WTC11 (cell line): ENCODE measurements at regions not wholly inside any gene's neighbourhood (a gene's known extent, or its start where the extent isn't known, plus 50 kb on each side); places are given as distances from the start of the nearest gene placed in this dataset.

Source experiments
- ATAC-seq: fragments of 200-7000 bp; cut with Tn5 transposase; 2 replicates; pipeline ENCODE4 v1.10.0; 2021; ENCODE audit warnings: mild to moderate bottlenecking, moderate library complexity
- CTCF ChIA-PET: fragments of 300-600 bp; sonication (Branson Sonifier 250); formaldehyde crosslinking; loops from one replicate; lab custom pipeline; 2021; ENCODE audit warnings: antibody characterized with exemption; lab: Charles Lee
- POLR2A ChIA-PET: fragments of 350-600 bp; sonication (Branson Sonifier 250); formaldehyde crosslinking; loops from one replicate; lab custom pipeline; 2021; ENCODE audit warnings: antibody characterized with exemption; lab: Charles Lee
- DNase-seq: peaks from one replicate; pipeline ENCODE4 v3.0.0; 2021; ENCODE audit warnings: low spot score
- H3K27ac Mint-ChIP-seq: 2 replicates; pipeline ENCODE4 v1.8.0; 2021; ENCODE audit warnings: mixed read lengths
- H3K27me3 Mint-ChIP-seq: 2 replicates; pipeline ENCODE4 v1.8.0; 2021; ENCODE audit warnings: low read depth, mild to moderate bottlenecking, moderate library complexity, mixed read lengths
- H3K36me3 Mint-ChIP-seq: 2 replicates; pipeline ENCODE4 v1.8.0; 2021; ENCODE audit warnings: mixed read lengths
- H3K4me1 Mint-ChIP-seq: 2 replicates; pipeline ENCODE4 v1.8.0; 2022; ENCODE audit warnings: mixed read lengths
- H3K4me3 Mint-ChIP-seq: 2 replicates; pipeline ENCODE4 v1.8.0; 2021; ENCODE audit warnings: mild to moderate bottlenecking, moderate library complexity, mixed read lengths
- H3K9me3 Mint-ChIP-seq: 2 replicates; pipeline ENCODE4 v1.8.0; 2021; ENCODE audit warnings: mixed read lengths
- ESRRA ChIP-seq: sonication (generic); formaldehyde crosslinking; IDR thresholded peaks from 2 replicates; pipeline ENCODE4 v1.8.1; 2022; ENCODE audit warnings: mild to moderate bottlenecking, missing genetic modification reagents, borderline replicate concordance
- NFATC4 ChIP-seq: fragments of 250-450 bp; sonication (Bioruptor Pico); IDR thresholded peaks from 2 replicates; pipeline ENCODE4 v1.9.0; 2021; ENCODE audit warnings: mild to moderate bottlenecking
- TEAD1 ChIP-seq: sonication (generic); formaldehyde crosslinking; IDR thresholded peaks from 2 replicates; pipeline ENCODE4 v1.8.0; 2022; ENCODE audit warnings: mild to moderate bottlenecking, missing genetic modification reagents
- TEAD4 ChIP-seq: sonication (generic); formaldehyde crosslinking; IDR thresholded peaks from 2 replicates; pipeline ENCODE4 v1.8.0; 2022; ENCODE audit warnings: mild to moderate bottlenecking, missing genetic modification reagents
- TF ChIP-seq, protein P1 (sequence below): sonication (generic); formaldehyde crosslinking; IDR thresholded peaks from 2 replicates; pipeline ENCODE4 v1.8.1; 2023; ENCODE audit warnings: mild to moderate bottlenecking, missing genetic modification reagents
- TF ChIP-seq, protein P2 (sequence below): fragments of 250-450 bp; sonication (Bioruptor Pico); IDR thresholded peaks from 2 replicates; pipeline ENCODE4 v1.8.0; 2021; ENCODE audit warnings: mild to moderate bottlenecking
- TF ChIP-seq, protein P3 (sequence below): sonication (generic); formaldehyde crosslinking; IDR thresholded peaks from 2 replicates; pipeline ENCODE4 v1.8.1; 2022; ENCODE audit warnings: low read depth, mild to moderate bottlenecking, moderate library complexity, missing genetic modification reagents, borderline replicate concordance
- TF ChIP-seq, protein P4 (sequence below): sonication (generic); formaldehyde crosslinking; IDR thresholded peaks from 2 replicates; pipeline ENCODE4 v1.8.1; 2022; ENCODE audit warnings: missing genetic modification reagents, borderline replicate concordance
- TF ChIP-seq, protein P5 (sequence below): sonication (generic); formaldehyde crosslinking; IDR thresholded peaks from 2 replicates; pipeline ENCODE4 v1.8.0; 2022; ENCODE audit warnings: mild to moderate bottlenecking, missing genetic modification reagents
- TF ChIP-seq, protein P6 (sequence below): sonication (generic); formaldehyde crosslinking; IDR thresholded peaks from 2 replicates; pipeline ENCODE4 v1.8.1; 2023; ENCODE audit warnings: mild to moderate bottlenecking, missing genetic modification reagents, moderate library complexity
- TF ChIP-seq, protein P7 (sequence below): sonication (generic); formaldehyde crosslinking; IDR thresholded peaks from 2 replicates; pipeline ENCODE4 v1.8.0; 2022; ENCODE audit warnings: mild to moderate bottlenecking, missing genetic modification reagents
- TF ChIP-seq, protein P8 (sequence below): fragments of 250-450 bp; sonication (Bioruptor Pico); IDR thresholded peaks from 2 replicates; pipeline ENCODE4 v2.1.2; 2022; ENCODE audit warnings: mild to moderate bottlenecking, moderate library complexity
- TF ChIP-seq, protein P9 (sequence below): fragments of 250-450 bp; sonication (Bioruptor Pico); IDR thresholded peaks from 2 replicates; pipeline ENCODE4 v1.9.0; 2021; ENCODE audit warnings: mild to moderate bottlenecking
- TF ChIP-seq, protein P10 (sequence below): sonication (generic); formaldehyde crosslinking; conservative IDR thresholded peaks from 2 replicates; pipeline ENCODE4 v1.8.1; 2022; ENCODE audit warnings: mild to moderate bottlenecking, missing genetic modification reagents

DNA sequence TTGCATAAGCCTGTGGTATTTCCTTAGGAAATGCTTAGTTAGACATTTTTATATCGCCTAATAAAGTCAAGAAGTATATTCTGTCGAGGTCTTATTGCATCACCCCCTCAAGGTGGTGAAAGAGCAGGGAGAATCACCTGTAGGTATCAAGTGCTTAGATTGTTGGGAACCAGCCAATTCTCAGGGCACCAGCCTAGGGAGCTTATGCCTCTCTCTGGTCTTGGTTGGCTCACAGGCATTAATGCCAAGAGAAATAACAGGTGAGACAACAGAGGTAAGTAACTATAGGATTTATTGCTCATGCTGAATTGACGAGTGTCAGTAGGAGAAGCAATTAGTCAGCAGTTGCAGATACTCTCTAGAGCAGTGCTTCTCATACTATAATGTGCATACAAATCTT lies 663.3 kb upstream of the ZNF804A start:
- Mint-ChIP-seq H3K9me3 (peaks cover 8% of the 10 kb centered on the region), H3K27ac (no peak overlapping the region), H3K36me3 (no peaks in the 10 kb centered on the region), H3K27me3 (no peaks in the 10 kb centered on the region), H3K4me1 (no peaks in the 10 kb centered on the region), H3K4me3 (no peak overlapping the region)
- ChIA-PET POLR2A (no interaction called here), CTCF (no interaction called here)
- ATAC-seq (no peak), DNase-seq (no peak)
- no peak for TF ChIP-seq TEAD4 (CRISPR knock-in tag)
- TF ChIP-seq, protein P1, sequence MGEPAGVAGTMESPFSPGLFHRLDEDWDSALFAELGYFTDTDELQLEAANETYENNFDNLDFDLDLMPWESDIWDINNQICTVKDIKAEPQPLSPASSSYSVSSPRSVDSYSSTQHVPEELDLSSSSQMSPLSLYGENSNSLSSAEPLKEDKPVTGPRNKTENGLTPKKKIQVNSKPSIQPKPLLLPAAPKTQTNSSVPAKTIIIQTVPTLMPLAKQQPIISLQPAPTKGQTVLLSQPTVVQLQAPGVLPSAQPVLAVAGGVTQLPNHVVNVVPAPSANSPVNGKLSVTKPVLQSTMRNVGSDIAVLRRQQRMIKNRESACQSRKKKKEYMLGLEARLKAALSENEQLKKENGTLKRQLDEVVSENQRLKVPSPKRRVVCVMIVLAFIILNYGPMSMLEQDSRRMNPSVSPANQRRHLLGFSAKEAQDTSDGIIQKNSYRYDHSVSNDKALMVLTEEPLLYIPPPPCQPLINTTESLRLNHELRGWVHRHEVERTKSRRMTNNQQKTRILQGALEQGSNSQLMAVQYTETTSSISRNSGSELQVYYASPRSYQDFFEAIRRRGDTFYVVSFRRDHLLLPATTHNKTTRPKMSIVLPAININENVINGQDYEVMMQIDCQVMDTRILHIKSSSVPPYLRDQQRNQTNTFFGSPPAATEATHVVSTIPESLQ = no peak
- TF ChIP-seq, protein P2, sequence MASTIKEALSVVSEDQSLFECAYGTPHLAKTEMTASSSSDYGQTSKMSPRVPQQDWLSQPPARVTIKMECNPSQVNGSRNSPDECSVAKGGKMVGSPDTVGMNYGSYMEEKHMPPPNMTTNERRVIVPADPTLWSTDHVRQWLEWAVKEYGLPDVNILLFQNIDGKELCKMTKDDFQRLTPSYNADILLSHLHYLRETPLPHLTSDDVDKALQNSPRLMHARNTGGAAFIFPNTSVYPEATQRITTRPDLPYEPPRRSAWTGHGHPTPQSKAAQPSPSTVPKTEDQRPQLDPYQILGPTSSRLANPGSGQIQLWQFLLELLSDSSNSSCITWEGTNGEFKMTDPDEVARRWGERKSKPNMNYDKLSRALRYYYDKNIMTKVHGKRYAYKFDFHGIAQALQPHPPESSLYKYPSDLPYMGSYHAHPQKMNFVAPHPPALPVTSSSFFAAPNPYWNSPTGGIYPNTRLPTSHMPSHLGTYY (CRISPR knock-in tag) = no peak

DNA sequence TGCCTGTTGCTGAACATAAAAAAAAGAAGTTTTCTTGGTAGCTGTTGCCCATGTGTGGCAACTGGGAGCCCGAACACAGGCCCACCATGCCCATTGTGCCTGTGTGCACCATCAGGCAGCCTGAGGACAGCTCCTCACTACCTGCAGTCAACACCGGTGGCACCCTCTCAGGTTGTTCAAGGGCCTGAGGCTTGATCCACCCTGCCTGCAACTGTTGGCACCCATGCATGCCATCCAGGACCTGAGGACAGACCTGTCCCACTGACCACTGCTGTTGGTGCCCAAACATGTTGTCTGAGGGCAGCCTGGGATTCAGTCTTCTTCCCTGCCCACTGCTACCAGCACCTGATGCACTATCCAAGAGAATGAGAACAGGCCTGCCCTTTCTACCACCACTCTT lies 661.1 kb upstream of the ZNF804A start:
- Mint-ChIP-seq H3K4me1 (no peaks in the 10 kb centered on the region), H3K4me3 (no peak overlapping the region), H3K36me3 (no peaks in the 10 kb centered on the region), H3K27me3 (no peaks in the 10 kb centered on the region), H3K27ac (no peak overlapping the region), H3K9me3 (peaks cover 15% of the 10 kb centered on the region)
- DNase-seq (no peak), ATAC-seq (no peak)
- TF ChIP-seq NFATC4 (CRISPR knock-in tag) (no peak), TEAD1 (CRISPR knock-in tag) (no peak), ESRRA (CRISPR knock-in tag) (no peak)
- TF ChIP-seq, protein P3, sequence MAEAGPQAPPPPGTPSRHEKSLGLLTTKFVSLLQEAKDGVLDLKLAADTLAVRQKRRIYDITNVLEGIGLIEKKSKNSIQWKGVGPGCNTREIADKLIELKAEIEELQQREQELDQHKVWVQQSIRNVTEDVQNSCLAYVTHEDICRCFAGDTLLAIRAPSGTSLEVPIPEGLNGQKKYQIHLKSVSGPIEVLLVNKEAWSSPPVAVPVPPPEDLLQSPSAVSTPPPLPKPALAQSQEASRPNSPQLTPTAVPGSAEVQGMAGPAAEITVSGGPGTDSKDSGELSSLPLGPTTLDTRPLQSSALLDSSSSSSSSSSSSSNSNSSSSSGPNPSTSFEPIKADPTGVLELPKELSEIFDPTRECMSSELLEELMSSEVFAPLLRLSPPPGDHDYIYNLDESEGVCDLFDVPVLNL (CRISPR knock-in tag) = no peak
- TF ChIP-seq, protein P4, sequence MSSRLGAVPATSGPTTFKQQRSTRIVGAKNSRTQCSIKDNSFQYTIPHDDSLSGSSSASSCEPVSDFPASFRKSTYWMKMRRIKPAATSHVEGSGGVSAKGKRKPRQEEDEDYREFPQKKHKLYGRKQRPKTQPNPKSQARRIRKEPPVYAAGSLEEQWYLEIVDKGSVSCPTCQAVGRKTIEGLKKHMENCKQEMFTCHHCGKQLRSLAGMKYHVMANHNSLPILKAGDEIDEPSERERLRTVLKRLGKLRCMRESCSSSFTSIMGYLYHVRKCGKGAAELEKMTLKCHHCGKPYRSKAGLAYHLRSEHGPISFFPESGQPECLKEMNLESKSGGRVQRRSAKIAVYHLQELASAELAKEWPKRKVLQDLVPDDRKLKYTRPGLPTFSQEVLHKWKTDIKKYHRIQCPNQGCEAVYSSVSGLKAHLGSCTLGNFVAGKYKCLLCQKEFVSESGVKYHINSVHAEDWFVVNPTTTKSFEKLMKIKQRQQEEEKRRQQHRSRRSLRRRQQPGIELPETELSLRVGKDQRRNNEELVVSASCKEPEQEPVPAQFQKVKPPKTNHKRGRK (CRISPR knock-in tag) = no peak
- TF ChIP-seq, protein P5, sequence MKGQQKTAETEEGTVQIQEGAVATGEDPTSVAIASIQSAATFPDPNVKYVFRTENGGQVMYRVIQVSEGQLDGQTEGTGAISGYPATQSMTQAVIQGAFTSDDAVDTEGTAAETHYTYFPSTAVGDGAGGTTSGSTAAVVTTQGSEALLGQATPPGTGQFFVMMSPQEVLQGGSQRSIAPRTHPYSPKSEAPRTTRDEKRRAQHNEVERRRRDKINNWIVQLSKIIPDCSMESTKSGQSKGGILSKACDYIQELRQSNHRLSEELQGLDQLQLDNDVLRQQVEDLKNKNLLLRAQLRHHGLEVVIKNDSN (CRISPR knock-in tag) = no peak
- TF ChIP-seq, protein P6, sequence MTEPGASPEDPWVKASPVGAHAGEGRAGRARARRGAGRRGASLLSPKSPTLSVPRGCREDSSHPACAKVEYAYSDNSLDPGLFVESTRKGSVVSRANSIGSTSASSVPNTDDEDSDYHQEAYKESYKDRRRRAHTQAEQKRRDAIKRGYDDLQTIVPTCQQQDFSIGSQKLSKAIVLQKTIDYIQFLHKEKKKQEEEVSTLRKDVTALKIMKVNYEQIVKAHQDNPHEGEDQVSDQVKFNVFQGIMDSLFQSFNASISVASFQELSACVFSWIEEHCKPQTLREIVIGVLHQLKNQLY = no peak
- TF ChIP-seq, protein P7, sequence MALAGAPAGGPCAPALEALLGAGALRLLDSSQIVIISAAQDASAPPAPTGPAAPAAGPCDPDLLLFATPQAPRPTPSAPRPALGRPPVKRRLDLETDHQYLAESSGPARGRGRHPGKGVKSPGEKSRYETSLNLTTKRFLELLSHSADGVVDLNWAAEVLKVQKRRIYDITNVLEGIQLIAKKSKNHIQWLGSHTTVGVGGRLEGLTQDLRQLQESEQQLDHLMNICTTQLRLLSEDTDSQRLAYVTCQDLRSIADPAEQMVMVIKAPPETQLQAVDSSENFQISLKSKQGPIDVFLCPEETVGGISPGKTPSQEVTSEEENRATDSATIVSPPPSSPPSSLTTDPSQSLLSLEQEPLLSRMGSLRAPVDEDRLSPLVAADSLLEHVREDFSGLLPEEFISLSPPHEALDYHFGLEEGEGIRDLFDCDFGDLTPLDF (CRISPR knock-in tag) = no peak
- TF ChIP-seq, protein P8, sequence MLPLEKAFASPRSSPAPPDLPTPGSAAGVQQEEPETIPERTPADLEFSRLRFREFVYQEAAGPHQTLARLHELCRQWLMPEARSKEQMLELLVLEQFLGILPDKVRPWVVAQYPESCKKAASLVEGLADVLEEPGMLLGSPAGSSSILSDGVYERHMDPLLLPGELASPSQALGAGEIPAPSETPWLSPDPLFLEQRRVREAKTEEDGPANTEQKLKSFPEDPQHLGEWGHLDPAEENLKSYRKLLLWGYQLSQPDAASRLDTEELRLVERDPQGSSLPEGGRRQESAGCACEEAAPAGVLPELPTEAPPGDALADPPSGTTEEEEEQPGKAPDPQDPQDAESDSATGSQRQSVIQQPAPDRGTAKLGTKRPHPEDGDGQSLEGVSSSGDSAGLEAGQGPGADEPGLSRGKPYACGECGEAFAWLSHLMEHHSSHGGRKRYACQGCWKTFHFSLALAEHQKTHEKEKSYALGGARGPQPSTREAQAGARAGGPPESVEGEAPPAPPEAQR (CRISPR knock-in tag) = no peak
- TF ChIP-seq, protein P9, sequence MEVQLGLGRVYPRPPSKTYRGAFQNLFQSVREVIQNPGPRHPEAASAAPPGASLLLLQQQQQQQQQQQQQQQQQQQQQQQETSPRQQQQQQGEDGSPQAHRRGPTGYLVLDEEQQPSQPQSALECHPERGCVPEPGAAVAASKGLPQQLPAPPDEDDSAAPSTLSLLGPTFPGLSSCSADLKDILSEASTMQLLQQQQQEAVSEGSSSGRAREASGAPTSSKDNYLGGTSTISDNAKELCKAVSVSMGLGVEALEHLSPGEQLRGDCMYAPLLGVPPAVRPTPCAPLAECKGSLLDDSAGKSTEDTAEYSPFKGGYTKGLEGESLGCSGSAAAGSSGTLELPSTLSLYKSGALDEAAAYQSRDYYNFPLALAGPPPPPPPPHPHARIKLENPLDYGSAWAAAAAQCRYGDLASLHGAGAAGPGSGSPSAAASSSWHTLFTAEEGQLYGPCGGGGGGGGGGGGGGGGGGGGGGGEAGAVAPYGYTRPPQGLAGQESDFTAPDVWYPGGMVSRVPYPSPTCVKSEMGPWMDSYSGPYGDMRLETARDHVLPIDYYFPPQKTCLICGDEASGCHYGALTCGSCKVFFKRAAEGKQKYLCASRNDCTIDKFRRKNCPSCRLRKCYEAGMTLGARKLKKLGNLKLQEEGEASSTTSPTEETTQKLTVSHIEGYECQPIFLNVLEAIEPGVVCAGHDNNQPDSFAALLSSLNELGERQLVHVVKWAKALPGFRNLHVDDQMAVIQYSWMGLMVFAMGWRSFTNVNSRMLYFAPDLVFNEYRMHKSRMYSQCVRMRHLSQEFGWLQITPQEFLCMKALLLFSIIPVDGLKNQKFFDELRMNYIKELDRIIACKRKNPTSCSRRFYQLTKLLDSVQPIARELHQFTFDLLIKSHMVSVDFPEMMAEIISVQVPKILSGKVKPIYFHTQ (CRISPR knock-in tag) = no peak
- TF ChIP-seq, protein P10, sequence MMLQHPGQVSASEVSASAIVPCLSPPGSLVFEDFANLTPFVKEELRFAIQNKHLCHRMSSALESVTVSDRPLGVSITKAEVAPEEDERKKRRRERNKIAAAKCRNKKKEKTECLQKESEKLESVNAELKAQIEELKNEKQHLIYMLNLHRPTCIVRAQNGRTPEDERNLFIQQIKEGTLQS = no peak
- CTCF ChIA-PET = no interaction called here
- POLR2A ChIA-PET = no interaction called here
